ENCODE measurements at regions not wholly inside any gene's neighbourhood (a gene's known extent, or its start where the extent isn't known, plus 50 kb on each side); places are given as distances from the start of the nearest gene placed in this dataset.

GRCh38 chr16:59126486-59126885 is 392.4 kb upstream of the GOT2 start:
- Histone ChIP-seq H3K9me2 (ENCODE audit: insufficient read depth) (no peaks in the 10 kb centered on the region), H3K9me3 (ENCODE audit: low read depth) (no peaks in the 10 kb centered on the region), H3K36me3 (ENCODE audit: low read depth) (no peaks in the 10 kb centered on the region), H2AFZ (no peak overlapping the region), H3F3A (ENCODE audit: insufficient read depth) (no peaks in the 10 kb centered on the region), H3K4me2 (ENCODE audit: unreplicated experiment) (no peak overlapping the region), H3K4me1 (ENCODE audit: insufficient read depth) (no peaks in the 10 kb centered on the region), H3K4me3 (no peak overlapping the region), H3K79me2 (ENCODE audit: insufficient read depth) (no peaks in the 10 kb centered on the region), H3K27me3 (replicated peaks; ENCODE audit: insufficient read depth) (no peaks in the 10 kb centered on the region), H3K9ac (no peak overlapping the region), H4K20me1 (ENCODE audit: insufficient read depth) (no peaks in the 10 kb centered on the region), H3K27ac (no peak overlapping the region)
- no peak for DNase-seq
- 6 to 10% methylated on average over 1 of the region's 1 CpG for WGBS, 2 experiments (ENCODE audit: low coverage in 1 of 2, low lambda C conversion rate in 2 of 2, missing lambda C conversion rate in 2 of 2)
- TF ChIP-seq EZH2 (IDR thresholded peaks at IDR 0.05; ENCODE audit: insufficient read depth, poor library complexity, severe bottlenecking) (no peak), EZH2phosphoT487 (IDR thresholded peaks at IDR 0.05; ENCODE audit: insufficient read depth, low read depth) (no peak)
- in situ Hi-C loops (cut with MboI), result no loop called here

DNA sequence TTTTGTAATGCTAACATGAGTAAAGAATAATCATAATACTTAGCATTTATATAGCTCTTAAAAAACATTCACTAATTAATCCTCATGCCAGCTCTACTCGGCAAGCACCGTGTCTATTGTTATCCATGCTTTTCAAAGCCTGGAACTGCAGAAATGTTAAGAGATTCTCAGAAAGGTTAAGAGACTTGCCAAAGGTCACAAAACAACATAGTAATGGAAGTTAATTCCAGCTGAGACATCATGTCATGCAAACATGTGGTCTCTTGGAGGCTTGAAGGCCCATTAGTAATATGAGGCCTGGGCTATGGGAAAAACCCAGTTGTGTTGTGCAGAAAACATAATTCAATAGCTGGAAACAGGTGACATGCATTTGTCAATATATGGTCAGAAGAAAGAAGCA is 389.9 kb upstream of the GOT2 start:
- 16 to 19% methylated on average over 2 of the region's 2 CpGs for WGBS, 2 experiments (ENCODE audit: low coverage in 1 of 2, low lambda C conversion rate in 2 of 2, missing lambda C conversion rate in 2 of 2)
- H3K27me3 ChIP-seq (replicated peaks; ENCODE audit: insufficient read depth), result no peaks in the 10 kb centered on the region
- H3K36me3 ChIP-seq (ENCODE audit: low read depth), result no peaks in the 10 kb centered on the region
- H3K4me2 ChIP-seq (ENCODE audit: unreplicated experiment), result no peak overlapping the region
- H3K9me2 ChIP-seq (ENCODE audit: insufficient read depth), result no peaks in the 10 kb centered on the region
- no peak overlapping the region for H3K9ac ChIP-seq
- TF ChIP-seq EZH2phosphoT487 (IDR thresholded peaks at IDR 0.05; ENCODE audit: insufficient read depth, low read depth) (no peak), EZH2 (IDR thresholded peaks at IDR 0.05; ENCODE audit: insufficient read depth, poor library complexity, severe bottlenecking) (no peak)
- H3K4me1 ChIP-seq (ENCODE audit: insufficient read depth), result no peaks in the 10 kb centered on the region
- H3K27ac ChIP-seq, result no peak overlapping the region
- no peaks in the 10 kb centered on the region for H3K79me2 ChIP-seq (ENCODE audit: insufficient read depth)
- in situ Hi-C loops (cut with MboI), result no loop called here
- no peaks in the 10 kb centered on the region for H3K9me3 ChIP-seq (ENCODE audit: low read depth)
- no peaks in the 10 kb centered on the region for H3F3A ChIP-seq (ENCODE audit: insufficient read depth)
- H4K20me1 ChIP-seq (ENCODE audit: insufficient read depth), result no peaks in the 10 kb centered on the region
- no peak for DNase-seq
- H2AFZ ChIP-seq, result no peak overlapping the region
- H3K4me3 ChIP-seq, result no peak overlapping the region

DNA sequence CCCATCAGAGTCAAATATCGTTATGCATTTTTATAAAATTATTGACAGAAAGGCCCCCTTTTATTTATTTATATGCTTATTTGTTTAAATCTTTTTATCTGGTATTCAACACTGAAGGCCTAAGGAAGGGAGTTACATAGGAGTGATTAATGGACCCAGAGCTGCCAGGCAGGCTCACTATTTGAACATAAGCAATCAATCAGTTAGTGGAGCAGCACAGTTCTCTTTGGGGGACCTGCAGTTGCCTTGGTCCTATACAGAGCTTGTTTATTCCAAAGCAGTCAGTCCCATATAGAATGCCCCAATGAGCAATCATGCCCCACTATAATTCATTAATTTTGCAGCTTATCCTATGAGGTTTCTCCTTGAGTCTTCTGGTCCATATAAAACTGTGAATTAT is 389.4 kb upstream of the GOT2 start:
- H3K27me3 ChIP-seq (replicated peaks; ENCODE audit: insufficient read depth), result no peaks in the 10 kb centered on the region
- H3K4me3 ChIP-seq, result no peak overlapping the region
- TF ChIP-seq EZH2 (IDR thresholded peaks at IDR 0.05; ENCODE audit: insufficient read depth, poor library complexity, severe bottlenecking), result no peak
- no peak for TF ChIP-seq EZH2phosphoT487 (IDR thresholded peaks at IDR 0.05; ENCODE audit: insufficient read depth, low read depth)
- no peaks in the 10 kb centered on the region for H3K9me3 ChIP-seq (ENCODE audit: low read depth)
- H3K79me2 ChIP-seq (ENCODE audit: insufficient read depth), result no peaks in the 10 kb centered on the region
- no peaks in the 10 kb centered on the region for H3K36me3 ChIP-seq (ENCODE audit: low read depth)
- in situ Hi-C loops (cut with MboI), result no loop called here
- DNase-seq, result no peak
- WGBS, 2 experiments (ENCODE audit: low coverage in 1 of 2, low lambda C conversion rate in 2 of 2, missing lambda C conversion rate in 2 of 2), result 28 to 40% methylated on average over 1 of the region's 1 CpG
- H4K20me1 ChIP-seq (ENCODE audit: insufficient read depth), result no peaks in the 10 kb centered on the region
- no peak overlapping the region for H3K27ac ChIP-seq
- no peak overlapping the region for H2AFZ ChIP-seq
- H3K4me1 ChIP-seq (ENCODE audit: insufficient read depth), result no peaks in the 10 kb centered on the region
- H3K4me2 ChIP-seq (ENCODE audit: unreplicated experiment), result no peak overlapping the region
- H3K9me2 ChIP-seq (ENCODE audit: insufficient read depth), result no peaks in the 10 kb centered on the region
- H3K9ac ChIP-seq, result no peak overlapping the region
- H3F3A ChIP-seq (ENCODE audit: insufficient read depth), result no peaks in the 10 kb centered on the region

GRCh38 chr16:59122262-59122537 is 388.1 kb upstream of the GOT2 start:
- no peak overlapping the region for H3K4me3 ChIP-seq
- H3F3A ChIP-seq (ENCODE audit: insufficient read depth), result no peaks in the 10 kb centered on the region
- no peaks in the 10 kb centered on the region for H3K79me2 ChIP-seq (ENCODE audit: insufficient read depth)
- no peak overlapping the region for H3K27ac ChIP-seq
- DNase-seq, result no peak
- no peak for TF ChIP-seq EZH2 (IDR thresholded peaks at IDR 0.05; ENCODE audit: insufficient read depth, poor library complexity, severe bottlenecking)
- no peak for TF ChIP-seq EZH2phosphoT487 (IDR thresholded peaks at IDR 0.05; ENCODE audit: insufficient read depth, low read depth)
- no peak overlapping the region for H3K4me2 ChIP-seq (ENCODE audit: unreplicated experiment)
- H3K9ac ChIP-seq, result no peak overlapping the region
- H3K36me3 ChIP-seq (ENCODE audit: low read depth), result no peaks in the 10 kb centered on the region
- no peaks in the 10 kb centered on the region for H3K4me1 ChIP-seq (ENCODE audit: insufficient read depth)
- no peaks in the 10 kb centered on the region for H3K9me2 ChIP-seq (ENCODE audit: insufficient read depth)
- 1 to 2% methylated on average over 2 of the region's 2 CpGs for WGBS, 2 experiments (ENCODE audit: low coverage in 1 of 2, low lambda C conversion rate in 2 of 2, missing lambda C conversion rate in 2 of 2)
- H3K27me3 ChIP-seq (replicated peaks; ENCODE audit: insufficient read depth), result no peaks in the 10 kb centered on the region
- H3K9me3 ChIP-seq (ENCODE audit: low read depth), result no peaks in the 10 kb centered on the region
- no peaks in the 10 kb centered on the region for H4K20me1 ChIP-seq (ENCODE audit: insufficient read depth)
- in situ Hi-C loops (cut with MboI), result no loop called here
- H2AFZ ChIP-seq, result no peak overlapping the region

DNA sequence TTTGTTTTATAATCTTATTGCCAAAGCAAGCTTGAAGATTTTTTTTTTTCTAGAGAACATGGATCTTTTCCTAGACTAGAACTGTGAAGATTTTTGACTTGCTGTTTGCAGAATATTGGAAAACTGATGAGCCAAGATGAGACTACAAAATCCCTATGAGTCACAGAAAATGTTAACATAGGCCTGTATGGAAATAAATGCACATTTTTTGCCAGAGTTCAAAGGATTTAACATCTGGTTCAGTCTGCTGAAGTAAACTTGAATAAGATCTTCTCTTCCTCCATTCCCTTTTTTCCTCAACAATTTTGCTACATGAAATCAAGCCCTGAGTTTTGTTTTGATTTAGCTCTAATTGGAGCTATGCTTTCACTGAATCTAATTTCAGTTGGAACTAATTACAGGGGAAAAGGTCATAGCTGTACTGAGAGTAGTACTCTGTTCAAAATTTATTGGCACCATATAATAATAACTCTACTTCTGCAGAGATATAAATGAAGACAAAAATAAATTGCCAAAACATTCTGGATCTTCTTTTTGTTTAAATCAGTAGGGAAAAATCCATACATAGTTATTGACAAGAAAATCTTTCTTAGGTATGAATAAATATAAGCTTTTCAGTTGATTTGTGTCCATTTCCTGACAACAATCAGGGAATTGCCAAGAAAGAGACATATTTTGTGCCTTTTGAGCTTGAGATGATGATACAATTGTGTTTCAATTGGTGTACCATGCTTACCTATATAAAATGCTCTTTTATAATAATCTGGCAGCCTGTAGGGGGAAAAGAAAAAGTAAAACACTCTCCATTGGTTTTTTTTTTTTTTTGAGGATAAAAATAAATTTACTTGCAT is 387.5 kb upstream of the GOT2 start:
- Histone ChIP-seq H3K79me2 (ENCODE audit: insufficient read depth) (no peaks in the 10 kb centered on the region), H2AFZ (no peak overlapping the region), H3K36me3 (ENCODE audit: low read depth) (no peaks in the 10 kb centered on the region), H3K4me1 (ENCODE audit: insufficient read depth) (no peaks in the 10 kb centered on the region), H3F3A (ENCODE audit: insufficient read depth) (no peaks in the 10 kb centered on the region), H3K4me2 (ENCODE audit: unreplicated experiment) (no peak overlapping the region), H3K9ac (no peak overlapping the region), H3K27me3 (replicated peaks; ENCODE audit: insufficient read depth) (no peaks in the 10 kb centered on the region), H3K4me3 (no peak overlapping the region), H4K20me1 (ENCODE audit: insufficient read depth) (no peaks in the 10 kb centered on the region), H3K9me3 (ENCODE audit: low read depth) (no peaks in the 10 kb centered on the region), H3K27ac (no peak overlapping the region), H3K9me2 (ENCODE audit: insufficient read depth) (no peaks in the 10 kb centered on the region)
- no peak for DNase-seq
- TF ChIP-seq EZH2 (IDR thresholded peaks at IDR 0.05; ENCODE audit: insufficient read depth, poor library complexity, severe bottlenecking) (no peak), EZH2phosphoT487 (IDR thresholded peaks at IDR 0.05; ENCODE audit: insufficient read depth, low read depth) (no peak)
- in situ Hi-C loops (cut with MboI), result no loop called here
